Right cardiac atrium (tissue), 5 donors: ENCODE measurements at regions not wholly inside any gene's neighbourhood (a gene's known extent, or its start where the extent isn't known, plus 50 kb on each side); places are given as distances from the start of the nearest gene placed in this dataset.
A peak's percentile ranks its signal among the peaks of the same experiment; 100 is the strongest.
"Not testable (repeated sequence)": the region's sequence is repeated elsewhere in the genome, so short reads cannot be mapped to it uniquely, and the experiment has no call there.

Source experiments
- ATAC-seq, 2 donors: fragments of 200-7000 bp; cut with Tn5 transposase; one replicate each; pipeline versions ENCODE4 v1.8.0 to v1.9.1; 2020; ENCODE audit warnings: moderate library complexity in 2 of 2, mild to moderate bottlenecking in 1 of 2
- DNase-seq, 3 donors: peaks; one replicate each; pipeline ENCODE4 v3.0.0-alpha.2; 2020
- H3K27ac ChIP-seq: one replicate; pipeline ENCODE4 v1.5.1; 2013; ENCODE audit warnings: mild to moderate bottlenecking, low read length, control low read depth, moderate library complexity
- H3K27me3 ChIP-seq: one replicate; pipeline ENCODE4 v1.6.1; 2013; ENCODE audit not compliant: control insufficient read depth, insufficient read depth
- H3K4me1 ChIP-seq: one replicate; pipeline ENCODE4 v1.6.1; 2013; ENCODE audit warnings: low read length; ENCODE audit not compliant: control insufficient read depth, insufficient read depth
- H3K4me3 ChIP-seq: one replicate; pipeline ENCODE4 v1.5.1; 2013; ENCODE audit warnings: low read length, control low read depth
- H3K9me3 ChIP-seq: one replicate; pipeline ENCODE4 v1.6.1; 2013; ENCODE audit warnings: low read length; ENCODE audit not compliant: control insufficient read depth
- WGBS: extraction: QIAGEN DNeasy Blood & Tissue Kit; methylation state at CpG from one replicate; pipeline ENCODE4 v1.1.7; 2013; 5-methylcytosine and 5-hydroxymethylcytosine counted together
- intact Hi-C, 4 donors: fragments of 100-400 bp; cut with DNase I; formaldehyde crosslinking; loops; one replicate each; pipeline versions ENCODE4 v1.11.0 to v1.14.0; 2022 to 2023
- donor health status: healthy with polysubstance abuse.
- donor health status: DM: no; HTN: yes; CAD: no.
- donor health status: DM: no; HTN: no; CAD: no.
- donor health status: DM: no; HTN: yes; CAD: no; lungs with severe emphysema.
- donor health status: DM: yes; HTN: yes; CAD: no.

- H3K27ac ChIP-seq, ATAC-seq, H3K27me3 ChIP-seq, intact Hi-C loops, H3K4me3 ChIP-seq, DNase-seq, H3K4me1 ChIP-seq, H3K9me3 ChIP-seq: not testable (repeated sequence)
- WGBS: 93% methylated on average over 2 of the region's 2 CpGs
Observed at GRCh38 chr7:65285241-65285640, 88.4 kb upstream of the ZNF92 start.

GRCh38 chr7:65279795-65280194 is 93.9 kb upstream of the ZNF92 start:
- no peak overlapping the region for H3K27ac ChIP-seq
- no peak overlapping the region for H3K4me3 ChIP-seq
- no peak for DNase-seq
- ATAC-seq: no peak
- no peaks in the 10 kb centered on the region for H3K27me3 ChIP-seq
- WGBS: 82% methylated on average over 2 of the region's 2 CpGs
- intact Hi-C loops: no loop called here
- H3K4me1 ChIP-seq: no peaks in the 10 kb centered on the region
- H3K9me3 ChIP-seq: no peaks in the 10 kb centered on the region

DNA sequence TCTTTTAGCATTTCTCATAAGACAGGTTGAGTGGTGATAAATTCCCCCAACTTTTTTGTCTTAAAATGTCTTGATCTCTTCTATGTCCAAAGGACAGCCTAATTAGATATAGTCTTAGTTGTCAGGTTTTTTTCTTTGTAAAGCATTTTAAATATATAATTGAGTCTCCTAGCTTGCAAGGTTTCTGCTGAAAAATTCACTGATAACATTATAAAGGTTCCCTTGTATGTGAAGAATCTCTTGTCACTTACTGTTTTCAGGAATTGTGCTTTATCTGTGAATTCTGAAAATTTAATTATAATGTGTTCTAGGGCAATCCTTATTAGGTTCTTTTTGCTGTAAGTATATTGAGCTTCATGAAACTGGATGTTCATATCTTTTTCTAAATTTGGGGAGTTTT is 96.8 kb upstream of the ZNF92 start:
- no peak overlapping the region for H3K4me3 ChIP-seq
- DNase-seq: no peak
- ATAC-seq: no peak
- intact Hi-C loops: no loop called here
- no peaks in the 10 kb centered on the region for H3K4me1 ChIP-seq
- H3K27me3 ChIP-seq: no peaks in the 10 kb centered on the region
- no peaks in the 10 kb centered on the region for H3K9me3 ChIP-seq
- H3K27ac ChIP-seq: no peak overlapping the region

- 95% methylated on average over 2 of the region's 2 CpGs for WGBS
- H3K9me3 ChIP-seq, intact Hi-C loops, H3K4me1 ChIP-seq, H3K27ac ChIP-seq, H3K27me3 ChIP-seq, ATAC-seq, DNase-seq, H3K4me3 ChIP-seq: not testable (repeated sequence)
Observed at GRCh38 chr7:65271502-65271901, 102.2 kb upstream of the ZNF92 start.

- ATAC-seq (peak; percentile 79 to 86), DNase-seq (peak; percentile 46 to 69 (median 63))
- Histone ChIP-seq H3K27me3 (peaks cover 5% of the 10 kb centered on the region), H3K4me3 (no peak overlapping the region), H3K27ac (no peak overlapping the region), H3K9me3 (no peaks in the 10 kb centered on the region), H3K4me1 (no peaks in the 10 kb centered on the region)
- intact Hi-C loops: no loop called here
- WGBS: 1% methylated on average over 37 of the region's 37 CpGs
Observed at GRCh38 chr7:65269150-65269856, 104.4 kb upstream of the ZNF92 start.

- H3K27me3 ChIP-seq: peaks cover 5% of the 10 kb centered on the region
- no peaks in the 10 kb centered on the region for H3K9me3 ChIP-seq
- intact Hi-C loops: no loop called here
- 37% methylated on average over 3 of the region's 3 CpGs for WGBS
- H3K4me1 ChIP-seq: no peaks in the 10 kb centered on the region
- H3K4me3 ChIP-seq: no peak overlapping the region
- DNase-seq (no peak), ATAC-seq (no peak)
- no peak overlapping the region for H3K27ac ChIP-seq
Observed at GRCh38 chr7:65268782-65269149, 104.9 kb upstream of the ZNF92 start.

DNA sequence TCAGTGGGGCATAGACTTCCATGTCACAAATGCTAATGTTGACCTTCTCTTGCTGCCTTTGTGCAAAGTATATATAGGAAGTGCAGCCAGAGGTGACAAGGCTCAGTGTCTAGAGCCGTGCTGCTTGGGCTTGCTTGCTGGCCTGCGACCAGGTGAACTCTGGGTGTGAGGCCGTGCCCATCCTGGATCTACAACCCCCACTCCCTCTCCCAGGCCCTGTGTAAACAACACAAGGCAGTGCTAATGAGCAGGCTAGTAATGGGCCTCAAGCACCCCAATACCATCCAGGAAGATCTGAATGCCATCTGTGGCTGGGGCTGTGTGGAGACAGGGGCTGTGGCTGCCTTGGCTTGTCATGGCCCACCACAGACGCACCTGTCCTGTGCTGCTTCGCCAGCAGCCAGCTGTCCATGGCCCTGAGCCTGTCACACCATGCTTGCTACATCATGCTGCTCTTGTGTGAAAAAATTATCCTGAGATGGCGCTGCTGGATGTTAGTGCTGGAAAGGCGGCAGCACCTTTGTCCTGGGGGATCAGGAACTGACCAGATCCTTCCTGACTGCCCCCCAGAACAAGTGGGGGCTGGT is 107.6 kb upstream of the ZNF92 start:
- intact Hi-C loops: no loop called here
- H3K4me1 ChIP-seq: no peaks in the 10 kb centered on the region
- 73% methylated on average over 7 of the region's 7 CpGs for WGBS
- no peak for DNase-seq
- H3K9me3 ChIP-seq: no peaks in the 10 kb centered on the region
- no peak overlapping the region for H3K4me3 ChIP-seq
- no peaks in the 10 kb centered on the region for H3K27me3 ChIP-seq
- no peak for ATAC-seq
- no peak overlapping the region for H3K27ac ChIP-seq

GRCh38 chr7:65264258-65264657 is 109.4 kb upstream of the ZNF92 start:
- Histone ChIP-seq H3K27ac (no peak overlapping the region), H3K9me3 (no peaks in the 10 kb centered on the region), H3K27me3 (no peaks in the 10 kb centered on the region), H3K4me3 (no peak overlapping the region), H3K4me1 (no peaks in the 10 kb centered on the region)
- WGBS: 86% methylated on average over 5 of the region's 5 CpGs
- intact Hi-C loops: no loop called here
- peak in 1 of 3 donors; percentile 32 for DNase-seq
- no peak for ATAC-seq

GRCh38 chr7:65260673-65261072 is 113.0 kb upstream of the ZNF92 start:
- H3K27ac ChIP-seq, H3K9me3 ChIP-seq, H3K4me3 ChIP-seq, intact Hi-C loops, H3K4me1 ChIP-seq, DNase-seq, ATAC-seq, H3K27me3 ChIP-seq: not testable (repeated sequence)
- WGBS: 8% methylated on average over 6 of the region's 6 CpGs

- intact Hi-C loops, H3K27ac ChIP-seq, H3K9me3 ChIP-seq, DNase-seq, H3K27me3 ChIP-seq, ATAC-seq, H3K4me3 ChIP-seq, H3K4me1 ChIP-seq: not testable (repeated sequence)
- WGBS: 33% methylated on average over 8 of the region's 10 CpGs
Observed at GRCh38 chr7:65259864-65260525, 113.7 kb upstream of the ZNF92 start.

GRCh38 chr7:65254061-65254460 is 119.6 kb upstream of the ZNF92 start:
- intact Hi-C loops: no loop called here
- Histone ChIP-seq H3K4me3 (no peak overlapping the region), H3K4me1 (no peaks in the 10 kb centered on the region), H3K9me3 (no peaks in the 10 kb centered on the region), H3K27me3 (no peaks in the 10 kb centered on the region), H3K27ac (no peak overlapping the region)
- DNase-seq (no peak), ATAC-seq (no peak)
- 87% methylated on average over 1 of the region's 1 CpG for WGBS
